ENCODE measurements at regions not wholly inside any gene's neighbourhood (a gene's known extent, or its start where the extent isn't known, plus 50 kb on each side); places are given as distances from the start of the nearest gene placed in this dataset.

GRCh38 chr14:29005647-29006046, 239.1 kb downstream of the FOXG1 start:
- Histone ChIP-seq H3K18ac (ENCODE audit: low read depth, low read length) (no peak overlapping the region), H3K4me2 (ENCODE audit: low read depth, low read length) (no peak overlapping the region), H3K27ac (ENCODE audit: insufficient read depth, low read length) (no peak overlapping the region), H2BK20ac (ENCODE audit: low read depth, low read length) (no peak overlapping the region), H3K9me3 (ENCODE audit: control insufficient read depth, insufficient read depth, low read length) (no peaks in the 10 kb centered on the region), H4K5ac (ENCODE audit: low read depth, low read length) (no peak overlapping the region), H3K36me3 (ENCODE audit: control insufficient read depth, insufficient read depth, low read length) (no peaks in the 10 kb centered on the region), H2BK15ac (ENCODE audit: low read depth, low read length) (no peak overlapping the region), H3K56ac (ENCODE audit: extremely low read depth, insufficient read depth, low read length) (no peak overlapping the region), H3K9me1 (ENCODE audit: insufficient read depth, low read length) (no peaks in the 10 kb centered on the region), H3K4me1 (ENCODE audit: control insufficient read depth, insufficient read depth, low read length) (no peaks in the 10 kb centered on the region), H3K23ac (ENCODE audit: low read depth, low read length) (no peak overlapping the region), H3K9ac (ENCODE audit: low read depth, low read length) (no peak overlapping the region), H4K91ac (ENCODE audit: insufficient read depth, low read depth, low read length) (no peak overlapping the region), H2AFZ (replicated peaks; ENCODE audit: low read length, poor library complexity) (no peak overlapping the region), H2AK5ac (ENCODE audit: low read depth, low read length) (no peak overlapping the region), H4K20me1 (ENCODE audit: insufficient read depth, low read length) (no peaks in the 10 kb centered on the region), H3K79me1 (ENCODE audit: low read depth in 1 of 2, low read length in 2 of 2) (no peaks in the 10 kb centered on the region), H3K27me3 (ENCODE audit: control insufficient read depth, insufficient read depth, low read length) (no peaks in the 10 kb centered on the region), H2BK120ac (ENCODE audit: low read depth, low read length) (no peak overlapping the region), H4K8ac (ENCODE audit: low read depth in 2 of 2, low read length in 2 of 2) (no peak overlapping the region), H2AK9ac (replicated peaks; ENCODE audit: low read depth, low read length, poor library complexity) (no peak overlapping the region), H3K14ac (replicated peaks; ENCODE audit: low read depth, low read length) (no peak overlapping the region), H3K4me3 (ENCODE audit: insufficient read depth, low read depth, low read length) (no peak overlapping the region), H3K4ac (ENCODE audit: low read depth, low read length) (no peak overlapping the region), H2BK5ac (ENCODE audit: low read depth, low read length, poor library complexity, severe bottlenecking) (no peak overlapping the region)
- ATAC-seq (ENCODE audit: low read depth) (no peak), DNase-seq (no peak)
- TF ChIP-seq BHLHE40 (IDR thresholded peaks at IDR 0.05; ENCODE audit: low read depth, low read length) (no peak), MAFK (IDR thresholded peaks at IDR 0.05; ENCODE audit: low read depth, low read length) (no peak), CTCF (conservative IDR thresholded peaks at IDR 0.05; ENCODE audit: low read depth, low read length) (no peak), USF2 (IDR thresholded peaks at IDR 0.05; ENCODE audit: low read depth, low read length) (no peak), CEBPB (IDR thresholded peaks at IDR 0.05; ENCODE audit: low read depth, low read length) (no peak), RFX5 (IDR thresholded peaks at IDR 0.05; ENCODE audit: low read depth, low read length) (no peak), MAZ (IDR thresholded peaks at IDR 0.05; ENCODE audit: borderline replicate concordance, low read depth, low read length) (no peak), SMC3 (IDR thresholded peaks at IDR 0.05; ENCODE audit: low read depth, low read length) (no peak), NFE2L2 (IDR thresholded peaks at IDR 0.05; ENCODE audit: low read depth, low read length) (no peak), RAD21 (IDR thresholded peaks at IDR 0.05; ENCODE audit: low read length) (no peak)
- dilution Hi-C loops (cut with HindIII; ENCODE audit: low sequenced_read_pairs, unreplicated experiment) (no loop called here), intact Hi-C loops (cut with micrococcal nuclease) (no loop called here), in situ Hi-C loops (cut with MboI; ENCODE audit: low sequenced_read_pairs) (loop anchor here (25.0 kb wide), 1 partner anchor 1207 kb away; no protein-coding TSS in a partner anchor)
- WGBS, 2 experiments (ENCODE audit: extremely low coverage in 2 of 2, insufficient read length in 1 of 2): 52% methylated on average over 3 of the region's 4 CpGs; no CpG with 5 or more reads in 1 of the 2 experiments
- BruUV-seq (replicated peaks): no TSS peak
- ChIA-PET POLR2A (ENCODE audit: unreplicated experiment) (no interaction called here), CTCF (no interaction called here)

Measured in IMR-90 (cell line).